ENCODE measurements at regions not wholly inside any gene's neighbourhood (a gene's known extent, or its start where the extent isn't known, plus 50 kb on each side); places are given as distances from the start of the nearest gene placed in this dataset.
"Not testable (repeated sequence)": the region's sequence is repeated elsewhere in the genome, so short reads cannot be mapped to it uniquely, and the experiment has no call there.

DNA sequence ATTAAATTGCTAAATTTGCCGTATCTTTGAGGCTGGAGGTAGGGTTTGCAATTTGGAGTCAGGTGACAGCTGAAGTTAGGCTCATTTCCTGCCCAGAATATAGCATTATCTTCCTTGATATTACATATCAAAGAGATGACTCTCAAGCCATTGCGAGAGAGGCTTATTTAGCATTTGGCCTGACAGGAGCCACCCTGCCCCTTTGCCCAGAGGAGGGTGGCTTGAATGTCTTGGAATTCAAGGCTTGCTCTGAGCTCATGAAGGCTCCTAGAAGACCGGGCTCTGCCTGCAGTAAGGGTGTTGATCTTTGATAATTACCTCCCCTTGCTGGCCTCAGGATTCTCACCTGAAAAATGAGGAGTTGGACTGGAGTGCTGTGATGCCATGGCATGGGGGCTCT lies 251.4 kb upstream of the C2CD4B start:
- DNase-seq = no peak

GRCh38 chr15:62417439-62417838 lies 252.4 kb upstream of the C2CD4B start:
- DNase-seq = no peak

GRCh38 chr15:62418496-62418895 lies 253.4 kb upstream of the C2CD4B start:
- not testable (repeated sequence) for DNase-seq

GRCh38 chr15:62419192-62419591 lies 254.1 kb upstream of the C2CD4B start:
- DNase-seq = no peak

- DNase-seq = not testable (repeated sequence)
Measured at GRCh38 chr15:62420371-62420770, 255.3 kb upstream of the C2CD4B start.

DNA sequence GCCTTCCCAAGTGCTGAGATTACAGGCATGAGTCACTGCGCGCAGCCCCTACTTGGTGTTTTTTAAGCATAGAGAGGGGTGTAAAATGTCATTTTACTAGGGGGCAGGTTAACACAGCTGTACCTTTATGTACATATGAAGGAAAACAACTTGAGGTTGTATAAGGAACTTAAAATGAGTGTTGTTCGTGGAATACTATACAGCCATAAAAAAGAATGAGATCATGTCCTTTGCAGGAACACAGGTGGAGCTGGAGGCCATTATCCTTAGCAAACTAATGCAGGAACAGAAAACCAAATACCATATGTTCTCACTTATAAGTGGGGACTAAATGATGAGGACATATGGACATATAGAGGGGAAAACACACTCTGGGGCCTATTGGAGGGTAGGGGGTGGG lies 256.2 kb upstream of the C2CD4B start:
- DNase-seq = no peak

- no peak for DNase-seq
Measured at GRCh38 chr15:62426387-62426956, 261.4 kb upstream of the C2CD4B start.

DNA sequence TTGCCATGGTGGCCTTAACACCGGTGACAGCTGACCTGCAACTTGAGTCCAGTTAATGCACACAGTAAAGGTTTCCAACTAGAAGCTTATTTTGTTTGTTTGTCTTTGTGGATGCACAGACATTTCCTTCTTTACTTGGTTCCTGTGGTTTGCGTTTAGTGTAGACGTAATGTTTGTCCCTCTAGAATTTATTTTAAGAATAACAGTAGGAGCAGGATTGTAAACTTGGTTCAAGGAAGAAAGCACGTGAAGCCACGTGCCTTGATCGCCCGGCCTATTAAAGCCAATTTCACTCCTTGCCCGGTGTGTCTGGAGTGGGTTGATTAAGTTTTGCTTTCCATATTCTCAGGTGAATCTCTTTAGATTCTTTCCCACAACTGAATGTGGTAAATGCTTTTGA lies 263.2 kb upstream of the C2CD4B start:
- DNase-seq = no peak

DNA sequence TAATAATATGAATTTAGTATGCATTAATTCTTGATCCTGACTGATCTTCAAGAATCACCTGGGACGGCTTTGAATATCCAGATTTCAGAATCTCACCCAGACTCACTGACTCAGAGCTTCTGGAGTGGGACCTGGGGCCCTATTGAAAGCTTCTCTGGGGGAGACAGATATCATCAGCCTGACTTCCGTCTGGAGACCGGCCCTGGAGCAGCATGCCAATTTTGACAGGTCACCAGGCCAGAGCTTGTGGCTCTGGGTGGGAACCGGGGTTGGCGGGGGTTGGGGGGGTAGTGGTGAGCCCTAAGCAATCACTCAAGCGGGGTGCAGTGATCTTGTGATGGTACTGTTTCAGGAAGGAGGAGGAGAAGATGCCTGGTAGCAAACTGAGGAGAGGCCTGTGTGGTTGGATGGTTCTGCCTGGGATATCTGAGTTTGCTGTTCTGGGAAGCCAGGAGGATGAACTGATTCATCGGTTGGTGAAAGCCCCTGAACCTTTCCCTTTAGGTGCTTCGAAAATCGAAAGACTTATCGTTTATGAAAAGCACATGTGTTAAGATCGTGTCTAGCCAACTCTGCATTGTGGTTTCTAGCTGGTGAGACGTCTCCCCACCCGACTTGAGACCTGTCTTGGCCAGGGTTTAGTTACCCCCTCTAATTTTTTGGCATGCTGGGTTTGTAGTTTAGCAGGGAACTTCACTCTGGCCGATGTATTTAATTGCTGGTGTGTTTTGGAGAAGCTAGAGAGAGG lies 263.9 kb upstream of the C2CD4B start:
- DNase-seq = no peak

- no peak for DNase-seq
Measured at GRCh38 chr15:62430056-62430455, 265.0 kb upstream of the C2CD4B start.

DNA sequence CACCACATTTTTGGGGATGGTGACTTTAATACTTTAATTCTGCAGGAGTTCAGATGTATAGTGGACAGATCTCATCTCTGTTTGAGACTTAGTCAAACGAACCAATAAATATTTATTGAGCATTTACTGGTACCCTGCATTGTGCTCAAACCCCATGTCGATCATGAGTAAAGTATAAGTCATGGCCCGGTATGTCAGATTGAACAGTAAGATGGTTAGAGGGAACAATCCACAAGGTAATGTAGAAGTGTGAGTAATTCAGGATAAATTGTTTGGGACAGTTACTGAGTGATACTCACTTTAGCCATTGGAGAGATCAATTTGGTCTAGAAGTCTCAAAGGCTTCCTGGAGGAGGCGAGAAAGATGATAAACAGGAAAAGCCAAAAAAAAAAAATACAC lies 265.5 kb upstream of the C2CD4B start:
- DNase-seq = no peak

DNA sequence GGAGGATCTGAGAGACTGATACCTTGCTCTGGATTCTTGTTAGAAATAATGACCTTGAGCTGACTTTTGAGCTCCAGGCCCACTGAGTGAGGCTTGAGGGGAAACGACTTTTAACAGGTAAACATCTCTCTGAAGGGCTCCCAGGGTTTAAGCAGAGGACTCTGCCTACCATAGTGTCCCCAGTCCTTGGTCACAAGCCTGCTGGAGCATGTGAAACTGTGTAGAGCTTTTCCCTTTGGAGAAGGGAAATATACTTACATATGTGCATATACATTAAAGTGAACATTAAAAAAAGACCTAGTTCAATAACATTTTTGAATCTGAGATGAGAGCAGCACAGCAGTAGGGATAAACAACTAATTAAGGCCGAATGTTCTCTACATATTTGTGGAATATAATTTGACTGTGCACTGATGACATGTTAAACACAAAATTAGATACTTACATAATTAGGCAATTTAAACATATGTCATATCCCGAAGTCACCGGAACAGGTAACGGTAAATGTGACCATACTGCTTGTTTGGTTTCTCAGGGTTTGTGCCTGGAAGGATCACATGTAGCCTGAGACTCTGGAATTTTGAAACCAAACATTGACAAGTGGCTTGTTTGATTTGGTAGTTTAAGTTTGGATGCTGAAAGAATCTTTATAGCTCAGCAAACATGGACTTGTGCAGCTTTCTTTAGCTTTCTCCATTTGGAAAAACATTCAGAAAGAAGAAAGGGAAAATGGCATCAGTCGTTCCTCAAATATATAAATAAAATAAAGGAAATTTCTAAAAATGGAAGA lies 266.1 kb upstream of the C2CD4B start:
- no peak for DNase-seq

DNA sequence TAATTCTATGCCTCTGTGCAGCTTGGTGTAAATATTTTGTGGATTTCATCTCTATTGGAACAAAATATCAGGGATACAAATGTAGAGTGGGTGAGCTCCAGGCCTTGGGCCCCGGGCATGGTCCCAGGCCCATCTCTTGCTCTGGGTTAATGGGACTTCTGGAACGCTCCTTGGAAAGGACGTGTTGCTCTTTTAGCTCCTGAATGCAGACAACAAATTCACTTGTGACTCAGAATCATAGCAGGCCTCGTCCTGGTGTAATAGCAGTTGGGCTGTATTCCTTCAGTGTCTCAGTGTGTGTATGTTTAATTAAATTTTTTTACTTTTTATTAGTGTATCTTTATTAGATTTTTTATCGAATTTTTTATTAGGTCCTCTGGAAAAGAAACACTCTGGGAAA lies 266.7 kb upstream of the C2CD4B start:
- no peak for DNase-seq

DNA sequence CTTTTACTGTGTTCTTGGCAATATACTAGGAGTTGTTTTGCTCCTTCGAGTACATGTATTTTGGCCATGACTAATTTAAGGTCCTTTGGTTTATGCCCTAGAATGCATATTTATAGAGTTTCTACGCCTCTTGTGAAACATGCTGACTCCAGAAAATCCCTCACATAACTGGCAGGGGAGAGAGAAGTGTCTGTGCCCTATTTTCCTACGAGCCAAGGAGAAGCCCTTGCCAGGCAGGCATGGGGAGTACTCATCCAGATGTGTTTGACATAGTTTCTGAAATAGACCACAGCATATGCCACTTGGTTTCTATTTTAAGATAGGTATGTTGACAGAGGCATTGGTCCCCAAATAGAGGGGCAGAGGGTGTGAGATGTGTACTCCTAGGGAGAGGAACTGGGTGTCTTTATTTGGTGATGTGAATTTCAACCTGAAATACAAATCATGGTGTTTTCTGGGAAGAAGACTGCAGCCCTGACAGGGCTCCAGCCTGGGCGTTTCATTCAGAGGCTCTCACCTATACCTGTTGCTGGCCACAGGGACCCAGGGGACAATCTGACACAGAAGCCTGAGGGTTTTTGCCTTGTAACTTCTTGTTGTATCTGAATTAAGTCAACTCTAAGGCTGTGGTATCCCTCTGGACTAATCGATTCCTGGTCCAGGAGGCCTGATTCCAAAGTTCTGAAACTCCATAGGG lies 267.8 kb upstream of the C2CD4B start:
- DNase-seq = no peak

DNA sequence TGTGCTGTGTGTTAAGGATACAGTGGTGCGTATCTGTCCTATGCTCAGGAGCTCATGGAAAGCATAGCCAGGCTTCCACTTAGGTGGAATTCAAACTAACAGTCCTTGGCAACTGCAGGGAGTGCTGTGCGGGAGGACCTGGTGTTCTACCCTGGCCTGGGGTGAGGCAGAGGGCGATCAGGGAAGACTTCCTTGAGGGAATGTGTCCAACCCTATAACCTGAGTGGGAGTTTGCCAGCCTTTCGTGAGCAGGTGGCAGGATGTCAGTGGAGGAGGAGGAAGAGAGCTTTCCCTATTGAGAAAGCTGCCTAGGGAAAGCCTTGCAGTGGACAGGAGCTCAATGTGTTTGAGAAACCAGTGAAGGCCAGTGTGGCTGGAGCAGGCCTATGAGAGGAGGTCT lies 271.1 kb upstream of the C2CD4B start:
- no peak for DNase-seq

GRCh38 chr15:62437753-62438152 lies 272.7 kb upstream of the C2CD4B start:
- DNase-seq = no peak

DNA sequence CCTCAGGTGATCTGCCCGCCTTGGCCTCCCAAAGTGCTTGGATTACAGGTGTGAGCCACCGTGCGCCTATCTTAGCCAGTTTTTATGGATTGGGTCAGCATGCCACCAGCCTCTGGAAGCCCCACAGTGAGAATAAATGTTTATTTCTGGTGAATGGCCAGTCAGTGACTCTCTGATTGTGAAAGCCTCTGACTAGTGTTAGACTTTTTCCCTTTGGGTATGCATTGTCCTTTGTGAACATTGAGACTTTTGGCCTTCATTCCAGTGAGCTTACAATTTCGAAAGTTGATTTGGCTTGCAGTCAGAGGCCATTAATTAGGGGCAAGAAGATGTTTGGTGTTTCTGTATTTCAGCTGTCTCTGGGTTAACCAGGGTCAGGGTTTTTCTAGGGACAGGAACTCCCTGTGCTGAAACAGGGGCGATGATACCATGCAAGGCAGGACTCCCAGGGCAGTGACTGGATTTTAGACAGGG lies 274.5 kb upstream of the C2CD4B start:
- no peak for DNase-seq

DNA sequence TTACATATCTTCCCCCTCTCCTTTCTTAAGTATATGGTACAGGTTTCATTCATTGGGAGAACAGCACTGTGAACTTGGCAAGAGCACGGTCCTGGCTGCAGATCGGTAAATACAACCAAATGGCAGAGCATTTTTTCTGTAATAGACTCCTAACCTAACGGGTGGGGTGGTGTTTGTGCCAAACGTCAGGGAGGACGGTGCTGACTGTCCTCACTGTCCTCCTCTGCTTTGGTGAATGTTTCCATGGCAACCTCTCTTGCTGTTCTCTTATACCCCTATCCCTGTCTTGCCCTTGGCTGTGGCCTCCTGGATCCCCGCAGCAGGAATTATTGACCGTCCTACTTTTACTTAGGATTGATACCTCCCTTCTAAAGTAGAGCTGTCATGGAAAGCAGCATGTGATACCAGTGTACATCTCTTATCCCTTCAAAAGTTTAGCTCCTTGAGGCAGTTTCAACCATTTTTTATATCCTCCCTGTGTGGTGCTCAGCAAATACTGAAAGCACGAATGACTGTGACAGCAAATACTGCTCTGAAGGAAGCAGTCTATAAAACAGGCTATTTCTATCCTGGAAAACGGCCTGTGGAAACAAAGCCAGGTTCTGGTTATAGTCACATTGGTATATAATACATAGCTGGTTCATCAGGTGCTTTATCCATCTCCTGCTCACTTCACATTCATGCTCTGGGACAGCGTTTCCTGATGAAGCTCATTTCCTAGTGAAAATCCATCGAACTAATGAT lies 275.4 kb upstream of the C2CD4B start:
- DNase-seq = no peak

- no peak for DNase-seq
Measured at GRCh38 chr15:62444104-62445022, 279.3 kb upstream of the C2CD4B start.

GRCh38 chr15:62445244-62445643 lies 280.2 kb upstream of the C2CD4B start:
- no peak for DNase-seq

- no peak for DNase-seq
Measured at GRCh38 chr15:62446984-62447383, 281.9 kb upstream of the C2CD4B start.

DNA sequence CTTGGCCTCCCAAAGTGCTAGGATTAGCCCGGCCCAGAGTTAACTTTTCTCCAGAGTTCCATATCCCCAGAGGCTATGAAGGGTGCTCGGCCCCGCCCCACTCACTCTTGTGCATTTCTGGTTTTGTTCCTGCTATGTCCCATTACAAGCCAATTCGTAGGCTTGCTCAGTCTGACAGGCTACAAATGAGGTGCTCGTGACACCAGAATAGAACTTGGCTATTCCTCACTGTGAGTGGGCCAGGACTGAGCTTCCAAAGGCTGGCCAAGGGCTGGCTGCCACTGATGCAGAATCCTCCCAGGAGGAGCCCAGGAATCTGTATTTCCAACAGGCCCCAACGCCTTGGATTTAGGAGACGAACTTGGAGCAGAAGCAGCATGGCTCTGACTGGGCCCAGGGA lies 282.7 kb upstream of the C2CD4B start:
- DNase-seq = no peak

Measured in NCI-H446 (cell line).